HepG2 (cell line): ENCODE measurements at regions not wholly inside any gene's neighbourhood (a gene's known extent, or its start where the extent isn't known, plus 50 kb on each side); places are given as distances from the start of the nearest gene placed in this dataset.

Experiments used
- ATAC-seq: fragments of 200-7000 bp; cut with Tn5 transposase; 3 replicates; pipeline ENCODE4 v1.9.1; 2020; ENCODE audit warnings: mild to moderate bottlenecking, moderate library complexity
- BruUV-seq: library from RNA; stranded (reverse); fragments of 400-500 nt; replicated peaks from 2 replicates; lab custom pipeline; 2021; lab: Mats Ljungman, UMichigan
- CTCF ChIA-PET: fragments of 300-600 bp; formaldehyde crosslinking; extraction: SDS; loops from one replicate; lab custom pipeline; 2021; ENCODE audit warnings: low total read pairs, inconsistent platforms, low intra/inter-chr PET ratio; lab: Yijun Ruan, JAX
- POLR2A ChIA-PET: fragments of 350-600 bp; sonication (Branson Sonifier 250); formaldehyde crosslinking; loops from one replicate; lab custom pipeline; 2020; ENCODE audit warnings: antibody characterized with exemption, inconsistent platforms; lab: Yijun Ruan, JAX
- DNase-seq: peaks from one replicate; pipeline ENCODE4 v3.0.0-alpha.2; 2015; ENCODE audit warnings: low spot score
- FAIRE-seq: peaks from 3 replicates; lab custom pipeline; 2011; peaks lifted over from hg19 to GRCh38; lab: Jason Lieb, UNC
- H2AFZ ChIP-seq: one replicate; pipeline ENCODE4 v1.6.1; 2011; ENCODE audit warnings: low read length, inconsistent platforms
- H3K27ac ChIP-seq: fragments of 300-600 bp; 3 replicates; pipeline ENCODE4 v1.8.0; 2011; ENCODE audit warnings: mixed run types, mild to moderate bottlenecking, mixed read lengths, low read length, inconsistent platforms; ENCODE audit not compliant: insufficient read depth; ENCODE audit errors: extremely low read length
- H3K27me3 ChIP-seq, 2 experiments: fragments of 200-600 bp in 1 of 2; 2 replicates in 1 of 2; 3 replicates in 1 of 2; pipeline versions ENCODE4 v1.6.0 to v1.8.0; 2011; ENCODE audit warnings: low read length in 2 of 2, mild to moderate bottlenecking in 2 of 2, moderate library complexity in 2 of 2, inconsistent platforms in 1 of 2; ENCODE audit not compliant: insufficient read depth in 2 of 2, control insufficient read depth in 1 of 2
- H3K36me3 ChIP-seq, 2 experiments: fragments of 200-600 bp in 1 of 2; replicated peaks in 1 of 2; 2 replicates in 1 of 2; 3 replicates in 1 of 2; pipeline versions ENCODE4 v1.5.1 to v1.8.0; 2011; ENCODE audit warnings: low read length in 2 of 2, inconsistent platforms in 1 of 2; ENCODE audit not compliant: insufficient read depth in 2 of 2, control insufficient read depth in 1 of 2
- H3K4me1 ChIP-seq: 2 replicates; pipeline ENCODE4 v1.5.1; 2012; ENCODE audit warnings: low read length, inconsistent platforms; ENCODE audit not compliant: insufficient read depth
- H3K4me2 ChIP-seq: 2 replicates; pipeline ENCODE4 v1.6.0; 2011; ENCODE audit warnings: low read depth, low read length, inconsistent platforms
- H3K4me3 ChIP-seq, 3 experiments: fragments of 200-600 bp in 1 of 3; sonication (generic), shearing (Covaris generic) in 1 of 3; replicated peaks in 1 of 3; 2 replicates each; pipeline ENCODE4 v1.5.1; 2011 to 2016; ENCODE audit warnings: low read length in 3 of 3, inconsistent platforms in 2 of 3, low read depth in 2 of 3, mild to moderate bottlenecking in 2 of 3, control low read depth in 1 of 3, mixed read lengths in 1 of 3; ENCODE audit not compliant: insufficient read depth in 1 of 3
- H3K79me2 ChIP-seq: one replicate; pipeline ENCODE4 v1.6.1; 2011; ENCODE audit warnings: low read length, inconsistent platforms; ENCODE audit not compliant: insufficient read depth
- H3K9ac ChIP-seq: 2 replicates; pipeline ENCODE4 v1.6.0; 2011; ENCODE audit warnings: mild to moderate bottlenecking, low read depth, low read length, inconsistent platforms; ENCODE audit not compliant: insufficient read depth
- H3K9me3 ChIP-seq: 2 replicates; pipeline ENCODE4 v1.5.1; 2012; ENCODE audit warnings: mild to moderate bottlenecking, low read length
- H4K20me1 ChIP-seq: 2 replicates; pipeline ENCODE4 v1.6.0; 2011; ENCODE audit warnings: inconsistent platforms, mild to moderate bottlenecking, low read length, moderate library complexity; ENCODE audit not compliant: insufficient read depth
- ATF3 ChIP-seq: sonication (generic); formaldehyde crosslinking; IDR thresholded peaks from 2 replicates; pipeline ENCODE4 v1.4.0; 2020; ENCODE audit warnings: missing genetic modification reagents
- MTERF4 ChIP-seq: sonication (generic); formaldehyde crosslinking; IDR thresholded peaks from 2 replicates; pipeline ENCODE4 v1.8.0; 2023; ENCODE audit warnings: mild to moderate bottlenecking, missing genetic modification reagents
- ZNF773 ChIP-seq: sonication (generic); formaldehyde crosslinking; IDR thresholded peaks from 2 replicates; pipeline ENCODE4 v1.4.0; 2020; ENCODE audit warnings: missing genetic modification reagents, borderline replicate concordance
- WGBS: methylation state at CpG from one replicate; pipeline ENCODE4 v1.1.6; 2017; ENCODE audit warnings: low lambda C conversion rate; 5-methylcytosine and 5-hydroxymethylcytosine counted together
- in situ Hi-C: cut with HindIII; loops from 2 replicates; pipeline ENCODE4 v1.10.0; 2017; ENCODE audit warnings: low pct_unique_long_range_greater_than_20kb; ENCODE audit not compliant: extremely low pct_ligation_motif_present
- intact Hi-C: fragments of 100-400 bp; cut with micrococcal nuclease; formaldehyde crosslinking; loops from one replicate; pipeline ENCODE4 v1.10.0; 2022; ENCODE audit not compliant: unreplicated experiment

GRCh38 chr15:23897531-23897930 is 210.4 kb upstream of the NDN start:
- WGBS, result 80% methylated on average over 22 of the region's 24 CpGs
- peaks cover 4% of the 10 kb centered on the region; the same call in 1 of the 2 replicates for H3K9me3 ChIP-seq
- H3K27me3 ChIP-seq, result no peaks in the 10 kb centered on the region
- H2AFZ ChIP-seq, result no peak overlapping the region
- no peak overlapping the region for H3K4me2 ChIP-seq
- H3K79me2 ChIP-seq, result no peaks in the 10 kb centered on the region
- H3K36me3 ChIP-seq, result no peaks in the 10 kb centered on the region
- no peak overlapping the region for H3K9ac ChIP-seq
- H3K27ac ChIP-seq, result no peak overlapping the region
- no peak for DNase-seq
- FAIRE-seq, result no peak
- intact Hi-C loops, result no loop called here
- H3K4me3 ChIP-seq, result no peak overlapping the region
- no peaks in the 10 kb centered on the region for H3K4me1 ChIP-seq
- BruUV-seq, result no TSS peak
- H4K20me1 ChIP-seq, result no peaks in the 10 kb centered on the region
- no peak for ATAC-seq
- in situ Hi-C loops, result no loop called here
- POLR2A ChIA-PET, result no interaction called here
- TF ChIP-seq MTERF4 (CRISPR knock-in tag) (no peak), ATF3 (CRISPR knock-in tag) (no peak)
- CTCF ChIA-PET, result no interaction called here

GRCh38 chr15:23910030-23910429 is 222.9 kb upstream of the NDN start:
- POLR2A ChIA-PET, result no interaction called here
- FAIRE-seq (no peak), ATAC-seq (no peak), DNase-seq (no peak)
- intact Hi-C loops, result no loop called here
- BruUV-seq, result no TSS peak
- CTCF ChIA-PET, result no interaction called here
- 6% methylated on average over 2 of the region's 2 CpGs for WGBS
- H4K20me1 ChIP-seq, result no peaks in the 10 kb centered on the region
- no peaks in the 10 kb centered on the region for H3K79me2 ChIP-seq
- no peaks in the 10 kb centered on the region; the same call in 1 of the 2 replicates for H3K9me3 ChIP-seq
- H3K9ac ChIP-seq, result no peak overlapping the region
- H3K4me3 ChIP-seq, result no peak overlapping the region
- no peak overlapping the region for H2AFZ ChIP-seq
- no peak overlapping the region for H3K27ac ChIP-seq
- no peak for TF ChIP-seq ZNF773
- TF ChIP-seq, all 625 proteins: peak for 0
- Histone ChIP-seq H3K27me3 (no peaks in the 10 kb centered on the region), H3K4me1 (no peaks in the 10 kb centered on the region), H3K4me2 (no peak overlapping the region), H3K36me3 (no peaks in the 10 kb centered on the region)
- in situ Hi-C loops, result no loop called here
